ENCODE measurements at regions not wholly inside any gene's neighbourhood (a gene's known extent, or its start where the extent isn't known, plus 50 kb on each side); places are given as distances from the start of the nearest gene placed in this dataset.

- Histone ChIP-seq H3K27ac (ENCODE audit: low read length) (no peak overlapping the region), H3K9me2 (ENCODE audit: insufficient read depth, low read length) (no peaks in the 10 kb centered on the region), H3K79me2 (replicated peaks; ENCODE audit: insufficient read depth, low read length) (no peaks in the 10 kb centered on the region), H3K36me3 (ENCODE audit: insufficient read depth, low read length) (no peaks in the 10 kb centered on the region), H3K4me3 (ENCODE audit: low read length) (no peak overlapping the region), H3K9me3 (ENCODE audit: low read length) (no peaks in the 10 kb centered on the region), H3K9ac (ENCODE audit: low read length) (no peak overlapping the region), H3K27me3 (ENCODE audit: insufficient read depth, low read depth, low read length) (no peaks in the 10 kb centered on the region), H3K4me2 (ENCODE audit: low read length) (no peak overlapping the region), H4K20me1 (ENCODE audit: insufficient read depth) (no peaks in the 10 kb centered on the region), H3F3A (ENCODE audit: insufficient read depth, low read length, poor library complexity, severe bottlenecking) (no peaks in the 10 kb centered on the region), H2AFZ (ENCODE audit: low read depth, low read length) (no peak overlapping the region)
- TF ChIP-seq RAD21 (conservative IDR thresholded peaks at IDR 0.05), result no peak
- no peak for TF ChIP-seq MXI1 (conservative IDR thresholded peaks at IDR 0.05; ENCODE audit: poor library complexity, severe bottlenecking)
- TF ChIP-seq TAF1 (IDR thresholded peaks at IDR 0.05; ENCODE audit: low read depth), result no peak
- no peak for TF ChIP-seq EP300 (conservative IDR thresholded peaks at IDR 0.05; ENCODE audit: poor library complexity, severe bottlenecking)
Measured at GRCh38 chr5:117327511-117327910, 752.9 kb upstream of the SEMA6A start.

GRCh38 chr5:117326997-117327396, 752.4 kb upstream of the SEMA6A start:
- no peak overlapping the region for H3K27ac ChIP-seq (ENCODE audit: low read length)
- no peaks in the 10 kb centered on the region for H3K9me2 ChIP-seq (ENCODE audit: insufficient read depth, low read length)

GRCh38 chr5:117318528-117318927, 743.9 kb upstream of the SEMA6A start:
- Histone ChIP-seq H3K9ac (ENCODE audit: low read length) (no peak overlapping the region), H3K36me3 (ENCODE audit: insufficient read depth, low read length) (no peaks in the 10 kb centered on the region), H3K4me2 (ENCODE audit: low read length) (no peak overlapping the region), H3K27ac (ENCODE audit: low read length) (no peak overlapping the region), H3F3A (ENCODE audit: insufficient read depth, low read length, poor library complexity, severe bottlenecking) (no peaks in the 10 kb centered on the region), H3K4me3 (ENCODE audit: low read length) (no peak overlapping the region), H3K27me3 (ENCODE audit: insufficient read depth, low read depth, low read length) (no peaks in the 10 kb centered on the region), H3K9me2 (ENCODE audit: insufficient read depth, low read length) (no peaks in the 10 kb centered on the region), H4K20me1 (ENCODE audit: insufficient read depth) (no peaks in the 10 kb centered on the region), H3K79me2 (replicated peaks; ENCODE audit: insufficient read depth, low read length) (no peaks in the 10 kb centered on the region), H2AFZ (ENCODE audit: low read depth, low read length) (no peak overlapping the region), H3K9me3 (ENCODE audit: low read length) (no peaks in the 10 kb centered on the region)
- TF ChIP-seq CTCF (IDR thresholded peaks at IDR 0.05; ENCODE audit: poor library complexity, severe bottlenecking) (no peak), EP300 (conservative IDR thresholded peaks at IDR 0.05; ENCODE audit: poor library complexity, severe bottlenecking) (no peak), SMC3 (conservative IDR thresholded peaks at IDR 0.05; ENCODE audit: poor library complexity) (no peak), EZH2 (IDR thresholded peaks at IDR 0.05; ENCODE audit: borderline replicate concordance, insufficient read depth, low read length, poor library complexity, severe bottlenecking) (no peak), RAD21 (conservative IDR thresholded peaks at IDR 0.05) (no peak), REST (IDR thresholded peaks at IDR 0.05; ENCODE audit: borderline replicate concordance) (no peak), TAF1 (IDR thresholded peaks at IDR 0.05; ENCODE audit: low read depth) (no peak), POLR2AphosphoS5 (IDR thresholded peaks at IDR 0.05) (no peak), MXI1 (conservative IDR thresholded peaks at IDR 0.05; ENCODE audit: poor library complexity, severe bottlenecking) (no peak)

More at GRCh38 chr5:117326997-117327396, 752.4 kb upstream of the SEMA6A start:
- no peak for TF ChIP-seq EP300 (conservative IDR thresholded peaks at IDR 0.05; ENCODE audit: poor library complexity, severe bottlenecking)
- no peak for TF ChIP-seq MXI1 (conservative IDR thresholded peaks at IDR 0.05; ENCODE audit: poor library complexity, severe bottlenecking)
- no peak for TF ChIP-seq EZH2 (IDR thresholded peaks at IDR 0.05; ENCODE audit: borderline replicate concordance, insufficient read depth, low read length, poor library complexity, severe bottlenecking)
- no peak for TF ChIP-seq TAF1 (IDR thresholded peaks at IDR 0.05; ENCODE audit: low read depth)
- no peak for TF ChIP-seq RAD21 (conservative IDR thresholded peaks at IDR 0.05)
- Histone ChIP-seq H3K4me2 (ENCODE audit: low read length) (no peak overlapping the region), H3K4me3 (ENCODE audit: low read length) (no peak overlapping the region), H3K27me3 (ENCODE audit: insufficient read depth, low read depth, low read length) (no peaks in the 10 kb centered on the region), H3F3A (ENCODE audit: insufficient read depth, low read length, poor library complexity, severe bottlenecking) (no peaks in the 10 kb centered on the region), H4K20me1 (ENCODE audit: insufficient read depth) (no peaks in the 10 kb centered on the region), H3K9ac (ENCODE audit: low read length) (no peak overlapping the region), H3K9me3 (ENCODE audit: low read length) (no peaks in the 10 kb centered on the region), H3K79me2 (replicated peaks; ENCODE audit: insufficient read depth, low read length) (no peaks in the 10 kb centered on the region), H2AFZ (ENCODE audit: low read depth, low read length) (no peak overlapping the region), H3K36me3 (ENCODE audit: insufficient read depth, low read length) (no peaks in the 10 kb centered on the region)
